GM21529 (cell line): ENCODE measurements at regions not wholly inside any gene's neighbourhood (a gene's known extent, or its start where the extent isn't known, plus 50 kb on each side); places are given as distances from the start of the nearest gene placed in this dataset.

Experiments used
- ATAC-seq: cut with Tn5 transposase; IDR thresholded peaks from one replicate; pipeline ENCODE4 v1.9.1; 2021; ENCODE audit not compliant: unreplicated experiment

DNA sequence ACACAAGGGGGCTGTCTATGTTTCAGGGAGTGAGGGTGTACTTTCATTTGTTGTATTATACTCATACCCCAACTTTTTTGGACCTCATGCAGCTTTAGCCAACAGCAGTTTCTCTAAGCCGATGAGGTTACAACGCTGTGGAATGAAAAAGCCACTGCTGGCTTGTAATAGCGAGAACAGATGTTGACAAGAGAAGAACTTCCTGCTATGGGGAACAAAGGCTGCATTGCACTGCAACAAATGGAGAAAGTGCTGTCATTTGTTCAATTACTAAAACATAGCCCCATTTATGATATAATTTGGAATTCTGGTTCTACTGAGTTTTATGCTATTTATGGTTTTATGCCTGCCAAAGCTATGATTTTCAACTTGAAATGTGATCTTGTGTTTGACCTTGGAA is 104.2 kb upstream of the TMEM72 start:
- no peak for ATAC-seq

DNA sequence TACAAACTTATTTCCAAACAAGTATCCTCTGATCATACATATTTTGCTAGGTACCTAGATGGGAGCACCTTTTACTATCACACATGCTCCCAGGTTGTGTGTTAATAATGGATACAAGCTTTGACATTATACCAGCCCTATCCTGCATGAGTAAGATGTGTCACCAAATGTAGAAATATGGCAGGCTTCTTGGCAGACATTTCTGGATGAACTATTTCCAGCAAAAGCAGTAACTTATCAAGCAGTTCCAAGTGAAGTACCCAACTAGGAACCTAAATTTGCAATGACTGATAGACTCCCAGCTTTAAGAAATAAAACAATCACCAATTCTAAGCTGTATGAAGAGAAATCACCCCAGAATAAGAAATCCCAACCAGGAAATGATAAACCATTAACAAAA is 103.7 kb upstream of the TMEM72 start:
- ATAC-seq: no peak

DNA sequence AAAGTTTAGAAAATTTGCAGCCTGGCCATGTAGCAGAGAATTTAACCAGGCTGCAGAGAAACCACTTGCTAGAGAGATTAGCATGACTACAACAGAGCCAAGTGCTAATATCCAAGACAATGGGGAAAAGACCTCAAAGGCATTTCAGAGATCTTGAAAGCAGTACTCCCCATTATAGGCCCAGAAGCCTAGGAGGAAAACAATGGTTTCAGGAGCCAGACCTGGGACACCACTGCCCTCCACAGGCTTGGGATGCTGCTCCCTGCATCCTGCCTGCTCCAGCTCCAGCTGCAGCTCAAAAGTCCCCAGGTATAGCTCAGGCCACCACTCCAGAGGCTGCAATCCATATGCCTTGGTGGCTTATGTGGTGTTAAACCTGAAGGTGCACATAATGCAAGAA is 101.5 kb upstream of the TMEM72 start:
- no peak for ATAC-seq

DNA sequence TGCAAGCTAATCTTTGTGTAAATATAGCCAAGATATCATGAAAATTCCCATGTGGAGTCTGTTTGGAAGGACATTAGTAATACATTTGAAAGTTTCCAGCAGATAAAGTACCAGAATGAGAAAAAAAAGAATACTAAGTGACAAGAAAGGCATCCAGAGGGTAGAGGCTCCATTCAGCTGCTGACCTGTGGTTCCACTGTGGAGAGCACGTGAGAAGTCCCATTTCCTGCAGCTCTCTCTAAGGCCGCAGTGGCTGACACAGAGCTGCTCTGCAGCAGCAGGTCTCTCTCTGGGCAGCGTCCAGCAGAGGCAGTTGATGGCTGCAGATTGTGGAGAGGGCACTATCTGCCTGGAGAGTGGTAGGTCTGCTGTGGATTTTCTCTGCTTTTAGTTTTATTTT is 100.1 kb upstream of the TMEM72 start:
- no peak for ATAC-seq

DNA sequence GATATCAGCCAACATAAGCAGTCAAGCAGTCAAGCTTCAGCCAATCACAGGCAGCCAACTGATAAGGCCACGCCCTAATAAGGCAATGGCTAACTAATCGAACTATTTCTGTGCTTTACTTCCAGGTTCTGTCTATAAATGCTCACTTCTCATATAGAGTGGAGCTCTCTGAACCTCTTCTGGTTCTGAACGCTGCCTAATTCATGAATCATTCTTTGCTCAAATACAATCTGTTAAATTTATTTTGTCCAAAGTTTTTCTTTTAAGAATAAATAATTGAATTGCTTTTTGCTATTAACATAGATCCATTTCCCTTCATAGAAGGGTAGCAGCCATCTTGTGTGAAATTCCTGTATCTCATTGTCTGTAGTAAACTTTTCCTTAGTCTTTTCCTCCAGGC is 97.9 kb upstream of the TMEM72 start:
- ATAC-seq: no peak

DNA sequence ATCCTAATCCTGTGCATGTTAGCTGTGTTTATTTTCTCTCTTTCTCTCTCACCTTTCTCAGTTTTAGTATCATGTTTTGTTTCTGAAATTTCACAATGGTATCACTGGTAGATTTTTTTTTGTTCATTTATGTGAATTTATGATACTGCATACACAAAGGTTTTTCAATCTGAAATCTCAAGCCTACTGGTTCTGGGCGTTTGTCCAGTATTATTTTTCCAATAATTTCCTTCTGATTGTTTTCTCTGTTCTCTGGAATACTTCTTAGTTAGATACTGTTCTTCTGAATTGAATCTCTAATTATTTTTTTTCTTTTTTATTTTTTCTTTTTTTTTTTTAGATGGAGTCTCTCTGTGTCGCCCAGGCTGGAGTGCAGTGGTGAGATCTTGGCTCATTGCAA is 96.2 kb upstream of the TMEM72 start:
- no peak for ATAC-seq

DNA sequence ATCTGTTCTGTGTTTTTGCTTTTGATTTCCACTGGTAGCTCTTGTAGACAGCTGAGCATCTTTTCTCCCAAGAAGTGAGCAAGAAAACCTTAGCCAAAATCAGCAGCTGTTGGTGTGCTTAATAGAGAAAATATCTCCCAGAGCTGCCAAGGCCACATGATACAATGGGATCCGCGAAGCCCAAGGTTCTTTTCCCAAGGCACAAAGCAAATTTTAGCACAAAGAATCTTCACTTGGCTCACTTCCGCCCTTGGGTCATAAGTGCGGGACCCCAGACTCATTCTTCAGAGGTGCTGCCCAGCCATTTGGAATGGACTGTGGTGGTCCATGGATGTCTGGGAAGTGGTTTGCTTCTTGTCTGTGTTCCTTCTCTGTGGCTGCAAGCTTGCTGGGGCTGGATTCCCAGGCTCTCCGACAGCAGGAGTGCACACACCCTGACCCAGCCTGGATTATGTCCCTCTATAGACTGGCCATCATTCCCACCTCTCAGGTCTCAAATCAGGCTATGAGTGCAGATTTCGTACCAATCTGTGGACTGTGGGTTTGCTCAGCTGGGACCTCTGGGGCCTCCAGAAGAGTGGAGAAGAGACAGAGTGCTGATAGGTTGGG is 93.0 kb upstream of the TMEM72 start:
- no peak for ATAC-seq

DNA sequence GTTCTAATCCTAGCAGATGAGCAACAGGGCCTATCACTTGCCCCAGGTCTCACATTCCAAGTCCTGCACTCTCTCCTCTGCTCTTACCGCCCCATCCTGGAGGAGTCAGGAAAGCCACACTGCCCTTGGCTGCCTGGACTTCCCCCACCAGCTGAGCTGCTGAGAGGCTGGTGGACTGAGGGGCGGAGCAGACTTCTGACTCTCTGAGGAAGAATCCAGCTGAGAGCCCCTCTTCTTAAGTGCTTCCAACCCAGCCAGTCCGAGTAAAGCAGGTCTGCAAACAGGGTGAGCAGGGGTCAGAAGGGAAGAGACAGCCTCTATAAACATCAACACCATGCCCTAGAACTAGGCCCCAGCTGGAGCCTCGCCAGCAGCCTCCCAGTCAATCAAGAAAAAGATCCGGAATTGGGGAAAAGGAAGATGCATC is 92.4 kb upstream of the TMEM72 start:
- ATAC-seq: no peak

DNA sequence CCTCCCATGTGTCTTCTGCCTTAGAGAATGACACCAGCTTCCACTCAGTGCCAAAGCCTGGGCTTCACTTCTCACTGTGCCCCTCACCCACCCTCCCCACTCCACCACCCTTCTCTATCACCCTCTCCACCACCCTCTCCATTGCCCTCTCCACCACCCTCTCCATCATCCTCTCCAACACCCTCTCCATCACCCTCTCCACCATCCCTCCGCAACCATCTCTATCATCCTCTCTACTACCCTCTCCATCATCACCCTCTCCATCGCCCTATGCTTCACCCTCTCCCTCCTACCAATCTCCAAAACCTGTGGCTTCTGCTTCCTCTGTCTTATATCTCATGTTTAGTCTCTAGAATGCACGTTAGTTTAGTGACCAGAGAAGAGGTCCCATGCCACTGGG is 91.0 kb upstream of the TMEM72 start:
- ATAC-seq: no peak

DNA sequence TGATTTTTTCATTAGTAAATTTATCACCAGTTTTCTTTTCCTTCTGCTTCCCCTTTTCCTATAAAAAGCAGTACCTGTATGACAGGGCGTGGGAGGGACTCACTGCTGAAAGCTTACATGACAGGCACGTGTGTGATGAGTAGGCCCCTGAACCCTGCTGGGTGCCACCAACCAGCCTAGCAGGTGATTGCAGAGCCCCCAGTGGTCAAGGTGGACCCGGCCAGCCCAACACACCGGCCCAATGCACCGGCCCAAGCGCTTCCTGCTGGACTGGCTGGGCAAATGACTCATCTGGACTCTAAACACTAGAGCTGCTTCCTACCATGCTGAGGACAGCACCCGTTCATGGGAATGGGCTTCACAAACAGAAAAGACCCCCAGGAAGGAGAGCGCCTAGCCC is 89.8 kb upstream of the TMEM72 start:
- no peak for ATAC-seq

DNA sequence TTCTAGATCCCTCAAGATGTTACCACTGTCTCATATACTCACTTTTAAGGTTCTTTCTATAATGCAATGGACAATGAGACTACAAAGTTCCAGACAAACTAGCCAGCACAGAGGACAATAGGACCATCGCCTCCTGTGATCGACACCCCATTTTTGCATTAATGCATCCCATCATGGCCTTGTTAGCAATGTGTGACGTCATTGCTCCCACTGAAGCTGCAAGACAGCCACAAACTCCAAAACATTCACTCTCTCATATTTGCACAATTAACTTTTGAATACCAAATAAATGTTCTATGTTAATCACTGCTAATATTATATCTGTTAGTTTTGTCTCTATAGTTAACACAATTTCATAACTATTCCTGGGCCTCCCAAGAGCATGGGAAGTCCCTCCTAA is 88.8 kb upstream of the TMEM72 start:
- no peak for ATAC-seq

DNA sequence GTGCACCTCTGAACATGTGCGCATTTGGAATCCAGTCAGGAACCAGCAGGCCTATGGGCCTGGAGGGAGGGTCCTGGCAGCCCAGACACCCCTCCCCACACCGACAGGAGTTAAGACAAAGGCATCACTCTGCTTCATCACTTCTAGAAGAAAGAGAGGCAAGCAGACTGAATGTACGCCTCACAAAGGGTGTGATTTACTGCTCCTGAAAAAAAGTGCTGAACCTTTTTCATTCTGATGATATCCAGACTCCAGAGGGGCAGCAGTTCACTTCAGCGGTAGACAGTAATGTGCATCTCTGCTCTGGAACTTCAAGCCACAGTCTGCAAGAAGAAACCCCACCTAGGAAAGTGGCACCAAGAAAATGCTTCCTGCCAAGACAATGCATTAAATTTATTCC is 88.2 kb upstream of the TMEM72 start:
- no peak for ATAC-seq

DNA sequence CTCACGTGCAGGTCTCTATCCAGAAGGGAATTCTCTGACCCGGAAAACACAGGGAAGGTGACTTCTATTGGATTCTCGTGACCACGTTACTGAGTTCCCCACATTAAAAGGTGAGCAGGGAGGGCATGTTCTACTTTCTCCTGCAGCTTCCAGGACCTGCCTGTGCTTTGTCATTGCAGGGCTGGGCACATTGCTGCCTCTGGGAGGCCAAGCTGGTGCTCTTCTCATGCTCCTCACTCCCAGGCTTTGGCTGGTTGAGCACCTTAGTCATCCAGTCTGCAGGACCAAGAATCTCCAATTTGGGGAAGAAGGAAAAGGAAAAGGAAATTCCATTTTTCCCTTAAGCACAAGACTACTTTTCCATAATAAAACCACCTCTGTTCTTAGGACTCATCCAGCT is 86.5 kb upstream of the TMEM72 start:
- no peak for ATAC-seq

DNA sequence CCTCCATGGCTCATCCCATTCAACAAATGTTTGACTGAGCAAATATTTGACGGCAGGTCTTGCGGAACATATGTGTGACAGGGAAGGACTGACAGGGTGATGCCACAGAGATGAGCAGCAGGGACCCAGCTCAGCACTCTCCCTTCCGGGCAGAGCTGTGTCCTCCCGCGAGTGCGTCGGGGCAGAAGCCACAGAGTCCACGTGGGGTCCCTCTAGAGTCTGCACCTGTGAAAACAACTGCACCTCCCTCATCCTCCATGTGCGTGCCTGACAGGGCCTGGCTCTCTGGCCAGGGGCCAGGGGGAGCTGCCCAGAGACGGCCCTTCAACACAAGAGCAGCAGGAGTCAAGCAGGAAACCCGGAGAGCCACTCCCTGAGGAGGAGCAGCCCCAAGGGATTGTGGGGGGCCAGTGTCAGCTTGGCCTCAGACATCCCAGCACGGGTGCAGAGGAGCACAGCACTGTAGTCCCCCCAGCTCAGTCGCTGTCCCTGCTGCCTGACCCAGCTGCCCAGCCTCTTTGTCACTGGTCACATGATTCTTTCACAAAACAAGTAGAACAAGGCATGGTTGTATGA is 83.6 kb upstream of the TMEM72 start:
- ATAC-seq: no peak

DNA sequence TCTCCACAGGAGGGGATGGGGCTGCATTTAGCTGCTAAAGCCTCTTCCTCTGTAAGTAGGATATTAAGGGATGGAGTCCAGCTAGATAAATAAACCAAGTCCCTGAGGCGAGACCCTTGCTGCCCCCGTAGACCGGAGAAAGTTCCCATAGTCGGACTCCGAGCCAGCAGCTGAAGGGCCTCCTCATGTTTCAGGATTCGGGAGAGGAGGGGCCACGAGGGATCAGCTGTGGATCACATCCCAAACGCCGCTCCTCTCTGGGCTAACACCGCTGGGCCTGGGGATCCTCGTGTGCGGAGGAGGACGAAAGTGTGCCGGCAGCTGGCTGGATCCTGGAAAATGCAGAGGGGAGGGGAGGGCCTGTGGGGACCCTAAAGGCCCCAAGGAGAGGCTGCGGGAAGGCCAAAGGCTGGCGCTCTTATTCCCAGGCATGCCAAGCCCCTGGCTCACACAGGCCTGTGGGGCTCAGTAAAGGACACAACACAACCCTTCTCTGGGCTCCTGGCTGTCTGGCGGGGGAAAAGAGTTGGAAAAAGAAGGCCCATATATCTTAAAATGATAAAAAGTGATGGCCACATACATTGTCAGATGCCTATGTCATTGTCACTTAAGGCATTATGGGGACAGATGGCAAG is 82.5 kb upstream of the TMEM72 start:
- ATAC-seq: no peak

DNA sequence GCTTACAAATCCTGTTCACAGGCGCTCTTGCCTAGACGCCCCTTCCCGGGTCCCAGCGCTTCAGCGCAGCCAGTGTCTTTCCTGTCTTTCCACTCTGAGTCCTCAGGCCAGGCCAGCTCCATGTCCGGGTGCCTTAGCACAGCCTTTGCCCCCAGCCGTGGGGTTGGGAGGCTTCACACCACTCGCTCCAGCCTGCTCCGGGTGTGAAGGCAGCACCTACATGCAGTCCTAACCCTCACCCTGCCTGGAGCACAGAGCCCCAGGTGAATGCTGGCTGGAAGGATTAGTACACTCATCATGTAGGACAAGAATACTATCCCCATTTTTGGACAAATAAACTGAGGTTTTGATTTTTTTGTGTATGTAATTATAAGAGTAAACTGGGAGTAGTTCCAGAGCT is 81.7 kb upstream of the TMEM72 start:
- ATAC-seq: no peak

DNA sequence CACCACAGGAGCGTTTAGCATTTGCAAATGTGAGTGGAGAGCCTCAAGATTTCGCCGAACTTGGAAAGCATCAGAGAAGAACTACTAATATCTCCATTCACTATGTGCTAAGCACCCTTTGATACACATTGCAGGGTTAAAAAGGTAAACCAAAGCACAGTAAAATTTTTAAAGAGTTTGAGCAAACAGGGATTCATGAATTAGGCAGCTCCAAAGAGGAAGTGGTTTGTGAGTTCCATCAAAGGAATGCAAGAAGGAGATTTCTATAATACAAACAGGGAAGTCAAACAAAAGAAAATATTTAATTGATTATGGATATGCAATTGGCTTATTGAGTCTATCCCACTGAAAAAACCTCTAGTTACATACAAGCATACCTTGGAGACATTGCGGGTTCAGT is 81.1 kb upstream of the TMEM72 start:
- no peak for ATAC-seq

DNA sequence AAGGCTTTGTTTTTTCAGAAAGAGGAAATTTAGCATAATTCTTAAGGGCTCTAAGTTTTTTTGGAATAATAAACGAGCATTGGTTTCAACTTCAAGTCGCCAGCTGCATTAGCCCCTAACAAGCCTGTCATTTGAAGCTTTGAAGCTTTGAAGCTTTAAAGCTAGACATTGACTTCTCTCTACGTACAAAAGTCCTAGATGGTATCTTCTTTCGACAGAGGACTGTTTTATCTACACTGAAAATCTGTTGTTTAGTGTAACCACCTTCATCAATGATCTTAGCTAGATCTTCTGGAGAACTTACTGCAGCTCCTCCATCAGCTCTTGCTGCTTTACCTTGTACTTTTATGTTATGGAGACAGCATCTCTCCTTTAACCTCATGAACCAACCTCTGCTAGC is 79.6 kb upstream of the TMEM72 start:
- ATAC-seq: no peak

DNA sequence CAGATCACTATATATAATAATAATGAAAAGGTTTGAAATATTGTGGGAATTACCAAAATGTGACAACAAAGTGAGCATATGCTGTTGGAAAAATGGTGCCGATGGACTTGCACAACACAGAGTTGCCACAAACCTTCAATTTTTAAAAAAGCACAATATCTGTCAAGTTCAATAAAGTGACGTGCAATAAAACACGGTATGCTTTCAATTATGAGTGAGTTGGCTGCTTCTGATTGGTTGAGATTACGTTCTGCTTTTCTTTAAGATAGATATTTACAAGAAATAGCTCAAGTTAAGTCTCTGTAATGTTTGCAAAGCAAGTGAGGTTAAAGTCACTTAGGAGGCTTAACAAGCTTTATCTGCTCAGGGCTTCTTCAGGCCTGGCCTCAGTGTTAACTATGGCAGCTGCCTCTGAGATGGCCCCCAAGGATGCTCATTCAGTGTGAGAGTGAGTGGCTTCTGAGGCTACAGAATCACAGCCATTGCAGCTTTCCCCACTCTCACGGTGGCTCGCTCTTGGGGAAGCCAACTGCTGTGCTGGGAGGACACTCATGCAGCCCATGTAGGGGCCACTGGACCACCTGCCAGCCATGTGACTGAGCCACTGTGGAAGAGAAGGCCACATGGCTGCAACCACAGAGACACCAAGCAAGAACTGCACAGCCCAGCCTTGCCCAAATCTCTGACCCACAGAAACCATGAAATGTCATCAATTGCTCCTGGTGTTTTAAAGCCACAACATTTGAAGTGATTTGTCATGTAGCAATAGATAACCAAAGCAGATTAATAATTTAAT is 78.3 kb upstream of the TMEM72 start:
- ATAC-seq: no peak

DNA sequence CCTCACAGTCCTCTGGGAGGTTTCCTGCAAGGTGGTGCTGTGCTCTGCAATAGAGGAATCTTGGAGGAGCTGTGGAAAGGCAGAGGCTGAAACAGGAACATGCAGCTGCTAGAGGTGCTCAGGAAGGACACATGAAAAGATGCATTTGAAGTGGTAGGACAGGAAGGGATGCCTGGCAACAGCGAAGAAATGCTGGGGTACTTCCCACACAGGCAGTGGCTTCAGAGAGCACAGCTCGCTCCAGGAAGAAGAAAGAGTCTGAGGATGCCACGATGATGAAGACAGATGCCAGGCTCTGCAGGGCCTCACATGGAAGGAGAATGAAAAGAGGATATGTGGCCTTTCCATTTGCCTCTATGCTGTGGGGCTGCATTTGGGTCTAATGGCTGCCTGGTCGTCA is 77.0 kb upstream of the TMEM72 start:
- no peak for ATAC-seq

DNA sequence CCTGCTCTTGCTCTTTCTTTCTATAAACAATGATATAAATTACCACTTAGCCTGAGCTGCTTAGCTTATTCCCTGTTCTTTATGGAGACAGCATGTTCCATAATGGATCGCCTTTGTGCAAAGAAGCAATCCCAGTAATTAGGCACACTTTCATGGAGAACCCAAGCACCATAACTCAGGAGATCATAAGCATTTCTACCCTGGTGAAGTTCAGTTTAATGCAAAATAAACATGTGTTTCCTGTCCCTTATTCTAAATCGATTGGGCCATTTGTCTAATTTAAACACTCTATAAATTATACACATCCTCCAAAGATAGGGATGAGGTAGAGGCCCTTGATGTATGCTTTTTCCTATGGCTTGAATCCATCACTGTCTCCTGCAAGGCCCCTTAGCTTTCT is 75.8 kb upstream of the TMEM72 start:
- no peak for ATAC-seq

DNA sequence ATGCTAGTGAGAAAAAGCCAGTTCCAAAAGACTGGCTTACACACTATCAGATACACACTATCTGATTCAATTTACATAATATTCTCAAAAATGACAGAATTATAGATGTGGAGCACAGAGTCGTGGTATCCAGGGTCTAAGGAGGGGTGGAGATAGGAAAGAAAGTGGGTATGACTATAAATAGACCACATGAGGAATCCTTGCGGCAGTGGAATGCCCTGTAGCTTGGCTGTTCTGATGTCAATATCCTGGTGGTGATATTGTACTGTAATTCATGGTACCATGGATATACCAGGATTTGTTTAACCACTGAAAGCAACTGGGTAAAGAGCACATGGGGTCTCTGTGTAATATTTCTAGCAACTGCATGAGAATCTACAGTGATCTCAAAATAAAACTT is 67.7 kb upstream of the TMEM72 start:
- no peak for ATAC-seq
